ENCODE measurements at regions not wholly inside any gene's neighbourhood (a gene's known extent, or its start where the extent isn't known, plus 50 kb on each side); places are given as distances from the start of the nearest gene placed in this dataset.
A peak's percentile ranks its signal among the peaks of the same experiment; 100 is the strongest.

DNA sequence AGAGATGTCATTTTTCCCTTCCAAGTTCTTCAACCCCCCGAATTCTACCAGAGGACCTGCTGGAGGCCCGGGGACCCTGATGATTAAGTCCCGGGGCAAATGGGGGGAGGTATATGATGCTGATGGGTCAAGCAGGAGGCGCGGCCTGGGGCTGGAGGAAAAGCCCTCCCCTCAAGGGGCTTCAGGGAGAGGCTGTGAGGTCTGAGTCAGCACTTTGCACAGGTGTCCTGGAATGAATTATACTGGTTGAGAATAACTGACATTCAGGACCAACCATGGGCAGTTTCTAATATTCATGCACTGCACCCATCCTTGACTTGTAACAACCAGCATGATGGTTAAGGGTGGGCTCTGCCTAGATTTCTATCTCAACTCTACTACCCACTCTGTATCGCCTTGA lies 146.8 kb upstream of the SYT13 start:
- no peaks in the 10 kb centered on the region for H3K9me3 ChIP-seq (ENCODE audit: low read length)
- no peak overlapping the region for H3K4me3 ChIP-seq (replicated peaks in 1 of 3; ENCODE audit: insufficient read depth in 1 of 3, low read depth in 2 of 3, low read length in 3 of 3)
- no peaks in the 10 kb centered on the region for H4K20me1 ChIP-seq (ENCODE audit: insufficient read depth, low read length)
- H3K9ac ChIP-seq (ENCODE audit: insufficient read depth, low read depth, low read length): no peak overlapping the region
- H3K79me2 ChIP-seq (ENCODE audit: insufficient read depth, low read length): no peaks in the 10 kb centered on the region
- H3K36me3 ChIP-seq (replicated peaks in 1 of 2; ENCODE audit: control insufficient read depth in 1 of 2, insufficient read depth in 2 of 2, low read length in 2 of 2): no peaks in the 10 kb centered on the region
- BruUV-seq (replicated peaks): no TSS peak
- ATAC-seq (no peak), FAIRE-seq (no peak), DNase-seq (ENCODE audit: low spot score) (no peak)
- no peaks in the 10 kb centered on the region for H3K4me1 ChIP-seq (ENCODE audit: insufficient read depth, low read length)
- H2AFZ ChIP-seq (ENCODE audit: low read length): no peak overlapping the region
- ChIA-PET CTCF (ENCODE audit: low intra/inter-chr PET ratio, low total read pairs) (no interaction called here), POLR2A (no interaction called here)
- intact Hi-C loops (cut with micrococcal nuclease; ENCODE audit: unreplicated experiment): loop anchor here (10.0 kb wide), 1 partner anchor 58 kb away; no protein-coding TSS in a partner anchor
- in situ Hi-C loops (cut with HindIII; ENCODE audit: extremely low pct_ligation_motif_present, low pct_unique_long_range_greater_than_20kb): no loop called here
- TF ChIP-seq FOXK2 (IDR thresholded peaks at IDR 0.05) (no peak), MAFF (IDR thresholded peaks at IDR 0.05; ENCODE audit: low read depth, low read length) (peak; percentile 67), RELA (CRISPR knock-in tag; IDR thresholded peaks at IDR 0.05) (no peak), HNF4A (CRISPR knock-in tag; IDR thresholded peaks at IDR 0.05) (no peak), MAFK (conservative IDR thresholded peaks at IDR 0.05 in 1 of 2, IDR thresholded peaks at IDR 0.05 in 1 of 2; ENCODE audit: low read length in 2 of 2) (peak; percentile 69 to 86), AHR (CRISPR knock-in tag; IDR thresholded peaks at IDR 0.05) (no peak)
- H3K4me2 ChIP-seq (ENCODE audit: low read depth, low read length): no peak overlapping the region
- WGBS (ENCODE audit: low lambda C conversion rate): 19% methylated on average over 6 of the region's 6 CpGs
- H3K27me3 ChIP-seq (ENCODE audit: control insufficient read depth in 1 of 2, insufficient read depth in 2 of 2, low read length in 2 of 2): peaks cover 1 to 23% of the 10 kb centered on the region in 2 experiments; a peak in 3 of 5 replicates
- H3K27ac ChIP-seq (ENCODE audit: extremely low read length, insufficient read depth, low read length): no peak overlapping the region

DNA sequence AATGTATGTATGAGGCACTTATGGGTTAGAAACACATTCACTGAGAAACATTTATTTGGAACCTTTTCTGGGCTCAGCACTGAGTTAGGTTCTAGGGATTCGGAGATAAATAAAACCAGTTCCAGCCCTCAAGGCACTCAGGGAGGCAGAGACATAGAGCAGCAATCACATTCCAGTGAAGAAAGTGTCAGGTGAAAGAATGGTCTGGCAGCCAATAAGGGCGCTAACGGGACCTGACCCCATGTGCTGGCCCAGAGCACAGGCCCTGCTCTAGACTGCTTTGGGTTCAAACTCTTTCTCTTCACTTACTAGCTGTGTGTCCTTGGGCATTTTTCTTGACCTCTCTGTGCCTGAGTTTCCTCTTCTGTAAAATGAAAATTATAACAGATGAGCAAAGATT lies 146.0 kb upstream of the SYT13 start:
- Histone ChIP-seq H3K4me2 (ENCODE audit: low read depth, low read length) (no peak overlapping the region), H2AFZ (ENCODE audit: low read length) (no peak overlapping the region), H3K4me3 (replicated peaks in 1 of 3; ENCODE audit: insufficient read depth in 1 of 3, low read depth in 2 of 3, low read length in 3 of 3) (no peak overlapping the region), H3K4me1 (ENCODE audit: insufficient read depth, low read length) (no peaks in the 10 kb centered on the region), H3K9ac (ENCODE audit: insufficient read depth, low read depth, low read length) (no peak overlapping the region), H3K36me3 (replicated peaks in 1 of 2; ENCODE audit: control insufficient read depth in 1 of 2, insufficient read depth in 2 of 2, low read length in 2 of 2) (no peaks in the 10 kb centered on the region), H3K27me3 (ENCODE audit: control insufficient read depth in 1 of 2, insufficient read depth in 2 of 2, low read length in 2 of 2) (peaks cover 1 to 27% of the 10 kb centered on the region in 2 experiments; a peak in 4 of 5 replicates), H4K20me1 (ENCODE audit: insufficient read depth, low read length) (no peaks in the 10 kb centered on the region), H3K9me3 (ENCODE audit: low read length) (no peaks in the 10 kb centered on the region), H3K79me2 (ENCODE audit: insufficient read depth, low read length) (no peaks in the 10 kb centered on the region), H3K27ac (ENCODE audit: extremely low read length, insufficient read depth, low read length) (no peak overlapping the region)
- in situ Hi-C loops (cut with HindIII; ENCODE audit: extremely low pct_ligation_motif_present, low pct_unique_long_range_greater_than_20kb): no loop called here
- FAIRE-seq (no peak), ATAC-seq (no peak), DNase-seq (ENCODE audit: low spot score) (no peak)
- intact Hi-C loops (cut with micrococcal nuclease; ENCODE audit: unreplicated experiment): loop anchor here (10.0 kb wide), 1 partner anchor 57 kb away; no protein-coding TSS in a partner anchor
- 0% methylated on average over 3 of the region's 3 CpGs for WGBS (ENCODE audit: low lambda C conversion rate)
- ChIA-PET CTCF (ENCODE audit: low intra/inter-chr PET ratio, low total read pairs) (no interaction called here), POLR2A (no interaction called here)
- TF ChIP-seq, protein P1, sequence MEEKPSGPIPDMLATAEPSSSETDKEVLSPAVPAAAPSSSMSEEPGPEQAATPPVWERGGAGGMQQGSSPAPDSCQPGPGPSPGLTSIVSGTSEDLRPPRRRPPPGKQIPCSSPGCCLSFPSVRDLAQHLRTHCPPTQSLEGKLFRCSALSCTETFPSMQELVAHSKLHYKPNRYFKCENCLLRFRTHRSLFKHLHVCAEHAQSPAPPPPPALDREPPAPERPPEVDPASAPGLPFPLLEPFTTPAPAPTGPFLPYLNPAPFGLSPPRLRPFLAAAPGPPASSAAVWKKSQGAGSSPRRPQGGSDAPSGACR (CRISPR knock-in tag; IDR thresholded peaks at IDR 0.05): no peak
- BruUV-seq (replicated peaks): no TSS peak
